Sigmoid colon (tissue), 6 donors: ENCODE measurements at regions not wholly inside any gene's neighbourhood (a gene's known extent, or its start where the extent isn't known, plus 50 kb on each side); places are given as distances from the start of the nearest gene placed in this dataset.
A peak's percentile ranks its signal among the peaks of the same experiment; 100 is the strongest.

Source experiments
- DNase-seq: peaks from one replicate; pipeline ENCODE4 v3.0.0-alpha.2; 2019
- H3K27ac ChIP-seq, 4 donors: fragments of 200-600 bp; sonication (generic); one replicate each; pipeline ENCODE4 v1.5.1; 2016 to 2019; ENCODE audit warnings: mild to moderate bottlenecking in 1 of 4
- H3K27me3 ChIP-seq, 3 donors: fragments of 200-600 bp; sonication (generic); one replicate each; pipeline ENCODE4 v1.5.1; 2019; ENCODE audit warnings: mild to moderate bottlenecking in 1 of 3
- H3K36me3 ChIP-seq, 4 donors: fragments of 200-600 bp; sonication (generic); one replicate each; pipeline ENCODE4 v1.5.1; 2016 to 2019
- H3K4me1 ChIP-seq, 4 donors: fragments of 200-600 bp; sonication (generic); one replicate each; pipeline ENCODE4 v1.5.1; 2017 to 2019
- H3K4me3 ChIP-seq, 4 donors: fragments of 200-600 bp; sonication (generic); one replicate each; pipeline ENCODE4 v1.5.1; 2017 to 2019; ENCODE audit warnings: mild to moderate bottlenecking in 2 of 4, moderate library complexity in 1 of 4
- H3K9me3 ChIP-seq, 4 donors: fragments of 200-600 bp in 3 of 4; sonication (generic) in 3 of 4; one replicate each; pipeline versions ENCODE4 v1.5.1 to v1.6.1; 2013 to 2019
- CTCF ChIP-seq, 4 experiments: fragments of 450-650 bp in 3 of 4; fragments of 200-600 bp in 1 of 4; IDR thresholded peaks; one replicate each; pipeline ENCODE4 v1.5.1; 2016 to 2019; ENCODE audit warnings: antibody characterized with exemption in 4 of 4, mild to moderate bottlenecking in 3 of 4, moderate library complexity in 2 of 4
- EP300 ChIP-seq, 4 donors: sonication (generic); formaldehyde crosslinking; IDR thresholded peaks; one replicate each; pipeline ENCODE4 v1.6.1; 2017; ENCODE audit warnings: antibody characterized with exemption in 4 of 4
- POLR2A ChIP-seq, 2 donors: fragments of 450-650 bp; IDR thresholded peaks; one replicate each; pipeline ENCODE4 v1.6.1; 2016; ENCODE audit warnings: antibody characterized with exemption in 2 of 2, mild to moderate bottlenecking in 2 of 2, moderate library complexity in 2 of 2
- POLR2AphosphoS5 ChIP-seq, 4 donors: sonication (generic); formaldehyde crosslinking; IDR thresholded peaks; one replicate each; pipeline ENCODE4 v1.6.1; 2017; ENCODE audit warnings: antibody characterized with exemption in 4 of 4
- WGBS, 2 donors: extraction: QIAGEN DNeasy Blood & Tissue Kit; methylation state at CpG; one replicate each; pipeline ENCODE4 v1.1.7; 2013; 5-methylcytosine and 5-hydroxymethylcytosine counted together
- intact Hi-C: fragments of 100-400 bp; cut with DNase I; formaldehyde crosslinking; loops from one replicate; pipeline ENCODE4 v1.15.1; 2023
- donor health status: healthy with polysubstance abuse.
- donor health status: healthy.

DNA sequence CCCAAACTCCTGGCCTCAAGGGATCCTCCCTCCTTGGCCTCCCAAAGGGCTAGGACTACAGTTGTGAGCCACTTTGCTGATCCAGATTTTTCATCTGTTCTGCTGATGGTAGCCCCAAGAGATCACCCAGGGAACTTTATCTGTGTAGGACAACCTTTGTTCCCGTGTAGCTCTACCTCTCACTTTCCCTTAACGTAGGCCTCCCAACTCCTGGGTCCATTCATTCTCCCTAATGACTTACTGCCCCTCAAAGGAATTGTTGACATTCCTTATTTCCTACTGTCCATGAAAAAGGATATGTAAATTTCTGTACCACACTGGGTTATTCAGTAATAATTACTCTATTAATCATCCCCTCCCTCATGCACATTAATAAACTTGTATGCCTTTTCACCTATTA, 51.0 kb upstream of the PHF24 start:
- H3K9me3 ChIP-seq: no peaks in the 10 kb centered on the region
- no peak for DNase-seq
- 72 to 75% methylated on average over 2 of the region's 2 CpGs for WGBS, 2 donors
- H3K27ac ChIP-seq: no peak overlapping the region
- TF ChIP-seq EP300 (IDR thresholded peaks at IDR 0.05): no peak
- H3K36me3 ChIP-seq: no peaks in the 10 kb centered on the region
- no peak overlapping the region for H3K4me3 ChIP-seq
- no peaks in the 10 kb centered on the region for H3K4me1 ChIP-seq
- H3K27me3 ChIP-seq: peaks cover 0 to 14% (median 7%) of the 10 kb centered on the region in 3 donors
- intact Hi-C loops: no loop called here

DNA sequence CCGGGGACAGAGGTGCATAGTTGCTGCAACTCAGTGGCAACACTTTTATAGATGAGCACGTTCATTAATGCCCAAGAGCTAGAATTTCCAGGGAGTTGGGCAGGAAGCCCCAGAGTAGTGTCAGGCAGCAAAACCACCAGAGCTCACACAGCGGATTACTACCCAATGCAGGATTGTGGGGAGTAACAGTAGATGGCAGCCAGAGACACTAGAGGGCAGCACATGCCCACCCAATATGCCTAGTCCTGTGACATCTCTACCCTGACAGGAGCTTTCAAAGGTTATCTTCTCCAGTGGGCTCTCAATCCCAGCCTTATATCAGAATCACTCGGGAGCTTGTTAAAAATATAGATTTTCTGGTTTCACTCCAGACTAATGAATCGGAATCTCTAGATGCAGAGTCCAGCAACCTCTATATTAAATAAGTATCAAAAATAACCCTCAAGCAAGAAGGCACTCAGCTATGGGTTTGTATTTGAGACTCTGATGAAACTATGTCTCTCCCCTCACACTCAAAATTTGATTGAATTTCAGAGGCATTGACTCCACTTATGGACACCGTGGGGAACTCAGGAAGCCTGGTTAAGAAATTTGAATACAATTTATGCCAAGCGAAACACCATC, 58.4 kb upstream of the PHF24 start:
- Histone ChIP-seq H3K27ac (no peak overlapping the region), H3K9me3 (no peaks in the 10 kb centered on the region), H3K4me1 (no peaks in the 10 kb centered on the region), H3K36me3 (no peaks in the 10 kb centered on the region), H3K27me3 (peaks cover 0 to 14% (median 0%) of the 10 kb centered on the region in 3 donors), H3K4me3 (no peak overlapping the region)
- intact Hi-C loops: loop anchor here (1.0 to 10.0 kb wide), 5 partner anchors 86 to 575 kb away; partner anchors contain the start of gene PIGO
- DNase-seq: peak; percentile 84
- no peak for TF ChIP-seq EP300 (IDR thresholded peaks at IDR 0.05)
- TF ChIP-seq POLR2A (IDR thresholded peaks at IDR 0.05): no peak
- TF ChIP-seq CTCF (IDR thresholded peaks at IDR 0.05): peak; percentile 66 to 80 (median 78)
- peak in 3 of 4 donors; percentile 18 to 57 (median 55) for TF ChIP-seq POLR2AphosphoS5 (IDR thresholded peaks at IDR 0.05)
- 27 to 28% methylated on average over 7 of the region's 7 CpGs for WGBS, 2 donors

DNA sequence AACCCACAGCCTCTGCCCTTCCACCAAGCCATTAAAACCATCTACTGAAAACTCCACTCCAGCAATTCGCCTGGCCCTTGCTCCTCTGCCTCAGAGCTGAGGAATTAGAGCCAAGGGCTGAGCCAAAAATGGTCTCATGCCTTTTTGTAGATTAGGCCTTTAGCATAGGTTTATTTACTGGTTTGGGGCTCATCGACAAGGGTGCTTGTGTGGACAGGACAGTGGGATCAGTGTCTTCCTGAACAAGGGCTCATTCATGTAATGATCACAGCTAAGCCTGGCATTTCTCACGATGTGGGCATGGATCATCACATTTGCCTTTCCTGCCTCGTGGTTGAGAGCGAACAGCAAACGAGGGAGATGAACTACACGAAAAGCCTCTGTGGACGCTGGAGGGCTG, 59.2 kb upstream of the PHF24 start:
- no peaks in the 10 kb centered on the region for H3K36me3 ChIP-seq
- intact Hi-C loops: loop anchor here (1.0 to 10.0 kb wide), 5 partner anchors 86 to 576 kb away; partner anchors contain the start of gene PIGO
- no peaks in the 10 kb centered on the region for H3K4me1 ChIP-seq
- 64 to 71% methylated on average over 8 of the region's 8 CpGs for WGBS, 2 donors
- H3K4me3 ChIP-seq: no peak overlapping the region
- no peaks in the 10 kb centered on the region for H3K9me3 ChIP-seq
- H3K27me3 ChIP-seq: peaks cover 0 to 16% (median 0%) of the 10 kb centered on the region in 3 donors
- no peak overlapping the region for H3K27ac ChIP-seq
- no peak for TF ChIP-seq POLR2A (IDR thresholded peaks at IDR 0.05)
- no peak for TF ChIP-seq POLR2AphosphoS5 (IDR thresholded peaks at IDR 0.05)
- no peak for TF ChIP-seq EP300 (IDR thresholded peaks at IDR 0.05)
- no peak for TF ChIP-seq CTCF (IDR thresholded peaks at IDR 0.05)
- no peak for DNase-seq

DNA sequence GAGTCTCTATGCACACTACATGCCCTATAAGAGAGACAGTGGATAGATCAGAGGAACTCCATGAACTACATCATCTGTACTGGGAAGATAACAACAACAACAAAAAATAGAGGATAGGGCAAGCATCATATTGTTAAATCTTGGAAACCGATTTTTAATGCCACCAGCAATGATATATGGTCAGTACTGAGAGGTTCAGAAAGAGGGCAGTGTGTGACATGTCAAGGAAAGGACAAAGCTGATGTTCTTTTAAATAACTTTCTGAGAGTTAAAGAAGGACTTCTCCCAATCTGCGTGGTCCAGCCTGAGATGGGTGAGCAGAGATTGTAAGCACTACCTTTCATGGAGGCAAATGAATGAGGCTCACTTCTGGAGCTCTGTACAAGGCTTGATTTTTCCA, 62.0 kb upstream of the PHF24 start:
- Histone ChIP-seq H3K9me3 (no peaks in the 10 kb centered on the region), H3K27ac (no peak overlapping the region), H3K4me1 (peaks cover 0 to 6% (median 2%) of the 10 kb centered on the region in 4 donors), H3K36me3 (no peaks in the 10 kb centered on the region), H3K27me3 (peaks cover 0 to 16% (median 0%) of the 10 kb centered on the region in 3 donors), H3K4me3 (no peak overlapping the region)
- no peak for TF ChIP-seq POLR2A (IDR thresholded peaks at IDR 0.05)
- TF ChIP-seq POLR2AphosphoS5 (IDR thresholded peaks at IDR 0.05): no peak
- no peak for TF ChIP-seq EP300 (IDR thresholded peaks at IDR 0.05)
- TF ChIP-seq CTCF (IDR thresholded peaks at IDR 0.05): no peak
- WGBS, 2 donors: 19 to 32% methylated on average over 2 of the region's 2 CpGs
- DNase-seq: no peak
- intact Hi-C loops: loop anchor here (5.0 to 10.0 kb wide), 2 partner anchors 194 to 579 kb away; no protein-coding TSS in a partner anchor

DNA sequence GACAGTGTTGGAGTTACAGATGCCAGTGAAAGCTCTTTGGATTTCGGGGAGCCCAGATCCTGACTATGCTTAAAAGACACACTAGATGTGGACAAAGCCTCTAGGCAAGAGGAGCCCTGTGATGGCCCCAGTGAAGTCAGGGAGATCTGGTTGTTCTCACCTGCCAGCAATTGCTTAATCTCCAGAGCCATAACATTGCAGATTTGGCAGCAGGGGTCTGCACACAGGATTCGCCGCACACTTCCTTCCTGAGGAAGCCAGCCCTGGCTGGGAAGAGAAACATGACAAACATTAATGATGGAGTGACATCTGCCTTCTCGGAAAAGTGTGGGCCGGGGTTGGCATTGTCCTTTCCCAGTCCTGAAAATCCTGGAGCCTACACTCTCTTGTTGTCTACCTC, 65.2 kb upstream of the PHF24 start:
- Histone ChIP-seq H3K4me3 (no peak overlapping the region), H3K27me3 (peaks cover 0 to 16% (median 0%) of the 10 kb centered on the region in 3 donors), H3K36me3 (no peaks in the 10 kb centered on the region), H3K4me1 (peaks cover 0 to 6% (median 2%) of the 10 kb centered on the region in 4 donors), H3K27ac (no peak overlapping the region), H3K9me3 (no peaks in the 10 kb centered on the region)
- intact Hi-C loops: loop anchor here (10.0 kb wide), 1 partner anchor 582 kb away; no protein-coding TSS in a partner anchor
- WGBS, 2 donors: 36 to 60% methylated on average over 5 of the region's 5 CpGs
- DNase-seq: no peak
- TF ChIP-seq POLR2AphosphoS5 (IDR thresholded peaks at IDR 0.05) (peak in 1 of 4 donors; percentile 50), POLR2A (IDR thresholded peaks at IDR 0.05) (no peak)
